Lower lobe of right lung (tissue), 2 donors: ENCODE measurements at regions not wholly inside any gene's neighbourhood (a gene's known extent, or its start where the extent isn't known, plus 50 kb on each side); places are given as distances from the start of the nearest gene placed in this dataset.

ENCODE experiments used
- ATAC-seq, 2 donors: fragments of 200-7000 bp; cut with Tn5 transposase; one replicate each; pipeline ENCODE4 v1.9.1; 2020 to 2022; ENCODE audit warnings: mild to moderate bottlenecking in 2 of 2, moderate library complexity in 2 of 2
- DNase-seq: peaks from one replicate; pipeline ENCODE4 v3.0.0-alpha.2; 2020
- H3K27ac ChIP-seq: fragments of 200-600 bp; one replicate; pipeline ENCODE4 v1.8.0; 2022
- H3K27me3 ChIP-seq: fragments of 200-600 bp; one replicate; pipeline ENCODE4 v1.8.0; 2022; ENCODE audit warnings: low read depth
- H3K36me3 ChIP-seq: fragments of 200-600 bp; one replicate; pipeline ENCODE4 v1.8.0; 2022; ENCODE audit warnings: mild to moderate bottlenecking
- H3K4me1 ChIP-seq: fragments of 200-600 bp; one replicate; pipeline ENCODE4 v1.8.0; 2022
- H3K4me3 ChIP-seq: fragments of 200-600 bp; one replicate; pipeline ENCODE4 v1.8.0; 2022; ENCODE audit warnings: mild to moderate bottlenecking
- H3K9me3 ChIP-seq: fragments of 200-600 bp; one replicate; pipeline ENCODE4 v1.8.0; 2022
- CTCF ChIP-seq: fragments of 200-600 bp; IDR thresholded peaks from one replicate; pipeline ENCODE4 v1.8.0; 2022; ENCODE audit warnings: antibody characterized with exemption, mild to moderate bottlenecking
- intact Hi-C: fragments of 100-400 bp; cut with DNase I; formaldehyde crosslinking; loops from one replicate; pipeline ENCODE4 v1.11.0; 2022
- donor health status: DM: no; HTN: yes; CAD: no; lungs with severe emphysema.

- Histone ChIP-seq H3K9me3 (no peaks in the 10 kb centered on the region), H3K4me3 (no peak overlapping the region), H3K36me3 (no peaks in the 10 kb centered on the region), H3K4me1 (no peaks in the 10 kb centered on the region), H3K27me3 (no peaks in the 10 kb centered on the region), H3K27ac (no peak overlapping the region)
- TF ChIP-seq CTCF, result no peak
- intact Hi-C loops, result no loop called here
- DNase-seq (no peak), ATAC-seq (no peak)
These were observed 472.3 kb upstream of the ADGRL4 start for GRCh38 chr1:79478728-79479373.

GRCh38 chr1:79478160-79478559 lies 471.6 kb upstream of the ADGRL4 start:
- ATAC-seq, result peak in 1 of 2 donors; percentile 15
- H3K27me3 ChIP-seq, result no peaks in the 10 kb centered on the region
- TF ChIP-seq CTCF, result no peak

GRCh38 chr1:79472067-79472656 lies 465.6 kb upstream of the ADGRL4 start:
- Histone ChIP-seq H3K36me3 (no peaks in the 10 kb centered on the region), H3K4me3 (no peak overlapping the region), H3K27me3 (no peaks in the 10 kb centered on the region), H3K9me3 (no peaks in the 10 kb centered on the region), H3K27ac (no peak overlapping the region), H3K4me1 (no peaks in the 10 kb centered on the region)
- DNase-seq, result no peak
- intact Hi-C loops, result no loop called here
- no peak for TF ChIP-seq CTCF
- no peak for ATAC-seq

More at GRCh38 chr1:79478160-79478559, 471.6 kb upstream of the ADGRL4 start:
- H3K9me3 ChIP-seq, result no peaks in the 10 kb centered on the region
- DNase-seq, result no peak
- H3K27ac ChIP-seq, result no peak overlapping the region
- no peaks in the 10 kb centered on the region for H3K36me3 ChIP-seq
- H3K4me1 ChIP-seq, result no peaks in the 10 kb centered on the region
- intact Hi-C loops, result no loop called here
- H3K4me3 ChIP-seq, result no peak overlapping the region

- ATAC-seq, result no peak
- intact Hi-C loops, result no loop called here
- TF ChIP-seq CTCF, result no peak
- Histone ChIP-seq H3K27ac (no peak overlapping the region), H3K36me3 (no peaks in the 10 kb centered on the region), H3K4me1 (no peaks in the 10 kb centered on the region), H3K27me3 (no peaks in the 10 kb centered on the region), H3K4me3 (no peak overlapping the region), H3K9me3 (no peaks in the 10 kb centered on the region)
- no peak for DNase-seq
These were observed 462.6 kb upstream of the ADGRL4 start for GRCh38 chr1:79469139-79469538.

GRCh38 chr1:79460773-79461436 lies 454.4 kb upstream of the ADGRL4 start:
- TF ChIP-seq CTCF, result no peak
- DNase-seq (no peak), ATAC-seq (no peak)
- intact Hi-C loops, result no loop called here
- no peaks in the 10 kb centered on the region for H3K4me1 ChIP-seq
- no peaks in the 10 kb centered on the region for H3K27me3 ChIP-seq
- no peaks in the 10 kb centered on the region for H3K9me3 ChIP-seq
- no peak overlapping the region for H3K27ac ChIP-seq
- no peak overlapping the region for H3K4me3 ChIP-seq
- no peaks in the 10 kb centered on the region for H3K36me3 ChIP-seq
